NT2/D1 (cell line): ENCODE measurements at regions not wholly inside any gene's neighbourhood (a gene's known extent, or its start where the extent isn't known, plus 50 kb on each side); places are given as distances from the start of the nearest gene placed in this dataset.

Experiments
- SUZ12 ChIP-seq: IDR thresholded peaks from 2 replicates; pipeline ENCODE4 v1.6.1; 2011; ENCODE audit not compliant: insufficient read length, insufficient read depth; ENCODE audit errors: extremely low read depth
- YY1 ChIP-seq: IDR thresholded peaks from 2 replicates; pipeline ENCODE4 v1.6.1; 2011; ENCODE audit not compliant: insufficient read length, insufficient read depth
- ZNF274 ChIP-seq: IDR thresholded peaks from 2 replicates; pipeline ENCODE4 v1.6.1; 2011; ENCODE audit warnings: mild to moderate bottlenecking, low read depth, low read length

GRCh38 chr11:38972220-38972619 lies 2374.2 kb upstream of the RAG2 start:
- no peak for TF ChIP-seq SUZ12
- no peak for TF ChIP-seq YY1
- TF ChIP-seq ZNF274, result no peak
